GM23338 (cell line): ENCODE measurements at regions not wholly inside any gene's neighbourhood (a gene's known extent, or its start where the extent isn't known, plus 50 kb on each side); places are given as distances from the start of the nearest gene placed in this dataset.
A peak's percentile ranks its signal among the peaks of the same experiment; 100 is the strongest.

Source experiments
- ATAC-seq: fragments of 200-7000 bp; cut with Tn5 transposase; 3 replicates; pipeline ENCODE4 v1.9.1; 2020
- DNase-seq: peaks from one replicate; pipeline ENCODE4 v3.0.0-alpha.2; 2015; ENCODE audit warnings: low spot score
- H2AFZ ChIP-seq: fragments of 200-600 bp; sonication (generic); 2 replicates; pipeline ENCODE4 v1.8.0; 2016; ENCODE audit warnings: antibody characterized with exemption, mild to moderate bottlenecking, moderate library complexity
- H3F3A ChIP-seq: fragments of 200-600 bp; sonication (generic); replicated peaks from 2 replicates; pipeline ENCODE4 v1.8.0; 2017; ENCODE audit warnings: antibody characterized with exemption, mixed run types, low read depth
- H3K27ac ChIP-seq: fragments of 200-600 bp; sonication (generic); 2 replicates; pipeline ENCODE4 v1.6.1; 2016; ENCODE audit warnings: low read depth
- H3K27me3 ChIP-seq: fragments of 200-600 bp; sonication (generic); 2 replicates; pipeline ENCODE4 v1.8.0; 2016; ENCODE audit warnings: mild to moderate bottlenecking, mixed run types, moderate library complexity; ENCODE audit not compliant: insufficient read depth
- H3K36me3 ChIP-seq: fragments of 200-600 bp; sonication (generic); 2 replicates; pipeline ENCODE4 v1.8.0; 2016; ENCODE audit warnings: mild to moderate bottlenecking; ENCODE audit not compliant: insufficient read depth
- H3K4me1 ChIP-seq: fragments of 200-600 bp; sonication (generic); 2 replicates; pipeline ENCODE4 v1.8.0; 2016; ENCODE audit warnings: mild to moderate bottlenecking, moderate library complexity; ENCODE audit not compliant: insufficient read depth
- H3K4me2 ChIP-seq: fragments of 200-600 bp; sonication (generic); 2 replicates; pipeline ENCODE4 v1.7.1; 2017; ENCODE audit warnings: mixed run types
- H3K4me3 ChIP-seq: fragments of 200-600 bp; sonication (generic); 2 replicates; pipeline ENCODE4 v1.6.1; 2016; ENCODE audit warnings: mixed run types
- H3K79me2 ChIP-seq: fragments of 200-600 bp; sonication (generic); replicated peaks from 2 replicates; pipeline ENCODE4 v1.8.0; 2017; ENCODE audit warnings: mild to moderate bottlenecking; ENCODE audit not compliant: insufficient read depth
- H3K9me2 ChIP-seq: fragments of 200-600 bp; sonication (generic); 2 replicates; pipeline ENCODE4 v1.8.0; 2017; ENCODE audit not compliant: insufficient read depth
- H4K20me1 ChIP-seq: fragments of 200-600 bp; sonication (generic); replicated peaks from 2 replicates; pipeline ENCODE4 v1.8.0; 2017; ENCODE audit warnings: mild to moderate bottlenecking; ENCODE audit not compliant: insufficient read depth
- H3K27ac Mint-ChIP-seq: 2 replicates; pipeline ENCODE4 v1.8.0; 2020; ENCODE audit warnings: inconsistent platforms, mild to moderate bottlenecking, moderate library complexity, mixed read lengths
- H3K27me3 Mint-ChIP-seq: 3 replicates; pipeline ENCODE4 v1.8.0; 2022; ENCODE audit warnings: low read depth, mild to moderate bottlenecking, moderate library complexity, mixed read lengths, inconsistent platforms; ENCODE audit not compliant: insufficient read depth, poor library complexity
- H3K36me3 Mint-ChIP-seq: 3 replicates; pipeline ENCODE4 v1.8.0; 2021; ENCODE audit warnings: low read depth, mild to moderate bottlenecking, inconsistent platforms, moderate library complexity, mixed read lengths
- H3K4me1 Mint-ChIP-seq: 3 replicates; pipeline ENCODE4 v1.8.0; 2020; ENCODE audit warnings: mild to moderate bottlenecking, inconsistent platforms, mixed read lengths
- H3K4me3 Mint-ChIP-seq: 3 replicates; pipeline ENCODE4 v1.8.0; 2021; ENCODE audit warnings: moderate library complexity, mild to moderate bottlenecking, inconsistent platforms, mixed read lengths
- H3K9me3 Mint-ChIP-seq: 3 replicates; pipeline ENCODE4 v1.8.0; 2020; ENCODE audit warnings: moderate library complexity, mild to moderate bottlenecking, inconsistent platforms, mixed read lengths
- CREB1 ChIP-seq: fragments of 250-450 bp; sonication (Bioruptor Pico); IDR thresholded peaks from 2 replicates; pipeline ENCODE4 v1.5.0; 2020; ENCODE audit warnings: low read depth, mild to moderate bottlenecking, moderate library complexity
- CTCF ChIP-seq, 2 experiments: fragments of 200-600 bp in 1 of 2; sonication (generic) in 1 of 2; conservative IDR thresholded peaks; 2 replicates each; pipeline versions ENCODE4 v1.5.1 to v1.6.1; 2016 to 2017; ENCODE audit warnings: antibody characterized with exemption in 2 of 2, low read depth in 2 of 2, mild to moderate bottlenecking in 2 of 2, moderate library complexity in 1 of 2
- EZH2phosphoT487 ChIP-seq: fragments of 200-600 bp; sonication (generic); IDR thresholded peaks from one replicate; pipeline ENCODE4 v1.8.1; 2018; ENCODE audit warnings: antibody characterized with exemption; ENCODE audit not compliant: unreplicated experiment
- JUNB ChIP-seq: IDR thresholded peaks from one replicate; pipeline ENCODE4 v1.6.1; 2016; ENCODE audit warnings: antibody characterized with exemption; ENCODE audit not compliant: unreplicated experiment
- NANOG ChIP-seq: IDR thresholded peaks from 2 replicates; pipeline ENCODE4 v1.6.1; 2016; ENCODE audit warnings: antibody characterized with exemption, borderline replicate concordance
- ZNF114 ChIP-seq: fragments of 250-450 bp; sonication (Bioruptor Pico); IDR thresholded peaks from 2 replicates; pipeline ENCODE4 v1.5.0; 2020; ENCODE audit warnings: mild to moderate bottlenecking, moderate library complexity
- ZNF331 ChIP-seq: fragments of 250-450 bp; sonication (Bioruptor Pico); IDR thresholded peaks from 2 replicates; pipeline ENCODE4 v1.5.0; 2020; ENCODE audit warnings: low read depth, mild to moderate bottlenecking, moderate library complexity
- TF ChIP-seq, protein P1 (sequence below): IDR thresholded peaks from one replicate; pipeline ENCODE4 v1.6.1; 2018; ENCODE audit warnings: antibody characterized with exemption; ENCODE audit not compliant: unreplicated experiment
- TF ChIP-seq, protein P2 (sequence below): fragments of 250-450 bp; sonication (Bioruptor Pico); IDR thresholded peaks from 2 replicates; pipeline ENCODE4 v1.5.0; 2020; ENCODE audit warnings: mild to moderate bottlenecking, moderate library complexity

GRCh38 chr1:83802460-83803152 is 196.3 kb downstream of the TTLL7 start:
- Mint-ChIP-seq H3K4me1 (peaks cover 22% of the 10 kb centered on the region), H3K27me3 (no peaks in the 10 kb centered on the region), H3K27ac (no peak overlapping the region), H3K4me3 (no peak overlapping the region), H3K36me3 (no peaks in the 10 kb centered on the region), H3K9me3 (no peaks in the 10 kb centered on the region)
- 0 out of 2 replicates have a peak, but pooled peaks cover 10% of the 10 kb centered on the region for H3K4me1 ChIP-seq
- H3K9me2 ChIP-seq, result peaks cover 7% of the 10 kb centered on the region
- H3F3A ChIP-seq, result no peaks in the 10 kb centered on the region
- no peaks in the 10 kb centered on the region for H3K79me2 ChIP-seq
- TF ChIP-seq JUNB, result no peak
- TF ChIP-seq, protein P1, sequence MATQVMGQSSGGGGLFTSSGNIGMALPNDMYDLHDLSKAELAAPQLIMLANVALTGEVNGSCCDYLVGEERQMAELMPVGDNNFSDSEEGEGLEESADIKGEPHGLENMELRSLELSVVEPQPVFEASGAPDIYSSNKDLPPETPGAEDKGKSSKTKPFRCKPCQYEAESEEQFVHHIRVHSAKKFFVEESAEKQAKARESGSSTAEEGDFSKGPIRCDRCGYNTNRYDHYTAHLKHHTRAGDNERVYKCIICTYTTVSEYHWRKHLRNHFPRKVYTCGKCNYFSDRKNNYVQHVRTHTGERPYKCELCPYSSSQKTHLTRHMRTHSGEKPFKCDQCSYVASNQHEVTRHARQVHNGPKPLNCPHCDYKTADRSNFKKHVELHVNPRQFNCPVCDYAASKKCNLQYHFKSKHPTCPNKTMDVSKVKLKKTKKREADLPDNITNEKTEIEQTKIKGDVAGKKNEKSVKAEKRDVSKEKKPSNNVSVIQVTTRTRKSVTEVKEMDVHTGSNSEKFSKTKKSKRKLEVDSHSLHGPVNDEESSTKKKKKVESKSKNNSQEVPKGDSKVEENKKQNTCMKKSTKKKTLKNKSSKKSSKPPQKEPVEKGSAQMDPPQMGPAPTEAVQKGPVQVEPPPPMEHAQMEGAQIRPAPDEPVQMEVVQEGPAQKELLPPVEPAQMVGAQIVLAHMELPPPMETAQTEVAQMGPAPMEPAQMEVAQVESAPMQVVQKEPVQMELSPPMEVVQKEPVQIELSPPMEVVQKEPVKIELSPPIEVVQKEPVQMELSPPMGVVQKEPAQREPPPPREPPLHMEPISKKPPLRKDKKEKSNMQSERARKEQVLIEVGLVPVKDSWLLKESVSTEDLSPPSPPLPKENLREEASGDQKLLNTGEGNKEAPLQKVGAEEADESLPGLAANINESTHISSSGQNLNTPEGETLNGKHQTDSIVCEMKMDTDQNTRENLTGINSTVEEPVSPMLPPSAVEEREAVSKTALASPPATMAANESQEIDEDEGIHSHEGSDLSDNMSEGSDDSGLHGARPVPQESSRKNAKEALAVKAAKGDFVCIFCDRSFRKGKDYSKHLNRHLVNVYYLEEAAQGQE, result no peak
- TF ChIP-seq ZNF114 (CRISPR knock-in tag), result no peak
- no peak for TF ChIP-seq CTCF (conservative IDR thresholded peaks at IDR 0.05; ENCODE audit: low read depth in 2 of 2)
- TF ChIP-seq, protein P2, sequence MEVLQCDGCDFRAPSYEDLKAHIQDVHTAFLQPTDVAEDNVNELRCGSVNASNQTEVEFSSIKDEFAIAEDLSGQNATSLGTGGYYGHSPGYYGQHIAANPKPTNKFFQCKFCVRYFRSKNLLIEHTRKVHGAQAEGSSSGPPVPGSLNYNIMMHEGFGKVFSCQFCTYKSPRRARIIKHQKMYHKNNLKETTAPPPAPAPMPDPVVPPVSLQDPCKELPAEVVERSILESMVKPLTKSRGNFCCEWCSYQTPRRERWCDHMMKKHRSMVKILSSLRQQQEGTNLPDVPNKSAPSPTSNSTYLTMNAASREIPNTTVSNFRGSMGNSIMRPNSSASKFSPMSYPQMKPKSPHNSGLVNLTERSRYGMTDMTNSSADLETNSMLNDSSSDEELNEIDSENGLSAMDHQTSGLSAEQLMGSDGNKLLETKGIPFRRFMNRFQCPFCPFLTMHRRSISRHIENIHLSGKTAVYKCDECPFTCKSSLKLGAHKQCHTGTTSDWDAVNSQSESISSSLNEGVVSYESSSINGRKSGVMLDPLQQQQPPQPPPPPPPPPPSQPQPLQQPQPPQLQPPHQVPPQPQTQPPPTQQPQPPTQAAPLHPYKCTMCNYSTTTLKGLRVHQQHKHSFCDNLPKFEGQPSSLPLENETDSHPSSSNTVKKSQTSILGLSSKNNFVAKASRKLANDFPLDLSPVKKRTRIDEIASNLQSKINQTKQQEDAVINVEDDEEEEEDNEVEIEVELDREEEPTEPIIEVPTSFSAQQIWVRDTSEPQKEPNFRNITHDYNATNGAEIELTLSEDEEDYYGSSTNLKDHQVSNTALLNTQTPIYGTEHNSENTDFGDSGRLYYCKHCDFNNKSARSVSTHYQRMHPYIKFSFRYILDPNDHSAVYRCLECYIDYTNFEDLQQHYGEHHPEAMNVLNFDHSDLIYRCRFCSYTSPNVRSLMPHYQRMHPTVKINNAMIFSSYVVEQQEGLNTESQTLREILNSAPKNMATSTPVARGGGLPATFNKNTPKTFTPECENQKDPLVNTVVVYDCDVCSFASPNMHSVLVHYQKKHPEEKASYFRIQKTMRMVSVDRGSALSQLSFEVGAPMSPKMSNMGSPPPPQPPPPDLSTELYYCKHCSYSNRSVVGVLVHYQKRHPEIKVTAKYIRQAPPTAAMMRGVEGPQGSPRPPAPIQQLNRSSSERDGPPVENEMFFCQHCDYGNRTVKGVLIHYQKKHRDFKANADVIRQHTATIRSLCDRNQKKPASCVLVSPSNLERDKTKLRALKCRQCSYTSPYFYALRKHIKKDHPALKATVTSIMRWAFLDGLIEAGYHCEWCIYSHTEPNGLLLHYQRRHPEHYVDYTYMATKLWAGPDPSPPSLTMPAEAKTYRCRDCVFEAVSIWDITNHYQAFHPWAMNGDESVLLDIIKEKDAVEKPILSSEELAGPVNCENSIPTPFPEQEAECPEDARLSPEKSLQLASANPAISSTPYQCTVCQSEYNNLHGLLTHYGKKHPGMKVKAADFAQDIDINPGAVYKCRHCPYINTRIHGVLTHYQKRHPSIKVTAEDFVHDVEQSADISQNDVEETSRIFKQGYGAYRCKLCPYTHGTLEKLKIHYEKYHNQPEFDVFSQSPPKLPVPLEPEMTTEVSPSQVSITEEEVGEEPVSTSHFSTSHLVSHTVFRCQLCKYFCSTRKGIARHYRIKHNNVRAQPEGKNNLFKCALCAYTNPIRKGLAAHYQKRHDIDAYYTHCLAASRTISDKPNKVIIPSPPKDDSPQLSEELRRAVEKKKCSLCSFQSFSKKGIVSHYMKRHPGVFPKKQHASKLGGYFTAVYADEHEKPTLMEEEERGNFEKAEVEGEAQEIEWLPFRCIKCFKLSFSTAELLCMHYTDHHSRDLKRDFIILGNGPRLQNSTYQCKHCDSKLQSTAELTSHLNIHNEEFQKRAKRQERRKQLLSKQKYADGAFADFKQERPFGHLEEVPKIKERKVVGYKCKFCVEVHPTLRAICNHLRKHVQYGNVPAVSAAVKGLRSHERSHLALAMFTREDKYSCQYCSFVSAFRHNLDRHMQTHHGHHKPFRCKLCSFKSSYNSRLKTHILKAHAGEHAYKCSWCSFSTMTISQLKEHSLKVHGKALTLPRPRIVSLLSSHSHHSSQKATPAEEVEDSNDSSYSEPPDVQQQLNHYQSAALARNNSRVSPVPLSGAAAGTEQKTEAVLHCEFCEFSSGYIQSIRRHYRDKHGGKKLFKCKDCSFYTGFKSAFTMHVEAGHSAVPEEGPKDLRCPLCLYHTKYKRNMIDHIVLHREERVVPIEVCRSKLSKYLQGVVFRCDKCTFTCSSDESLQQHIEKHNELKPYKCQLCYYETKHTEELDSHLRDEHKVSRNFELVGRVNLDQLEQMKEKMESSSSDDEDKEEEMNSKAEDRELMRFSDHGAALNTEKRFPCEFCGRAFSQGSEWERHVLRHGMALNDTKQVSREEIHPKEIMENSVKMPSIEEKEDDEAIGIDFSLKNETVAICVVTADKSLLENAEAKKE, result no peak
- no peak for TF ChIP-seq ZNF331 (CRISPR knock-in tag)
- TF ChIP-seq EZH2phosphoT487, result no peak
- TF ChIP-seq NANOG, result no peak
- TF ChIP-seq CREB1 (CRISPR knock-in tag), result no peak
- no peaks in the 10 kb centered on the region for H3K27me3 ChIP-seq
- H3K27ac ChIP-seq, result no peak overlapping the region
- peak overlapping the region; percentile 87 for H2AFZ ChIP-seq
- ATAC-seq (no peak), DNase-seq (no peak)
- H3K4me2 ChIP-seq, result no peak overlapping the region
- no peak overlapping the region for H3K4me3 ChIP-seq
- H4K20me1 ChIP-seq, result no peaks in the 10 kb centered on the region
- H3K36me3 ChIP-seq, result no peaks in the 10 kb centered on the region
